Progenitor cell of endocrine pancreas (in vitro differentiated cells): ENCODE measurements at regions not wholly inside any gene's neighbourhood (a gene's known extent, or its start where the extent isn't known, plus 50 kb on each side); places are given as distances from the start of the nearest gene placed in this dataset.

Experiments used
- DNase-seq: peaks from one replicate; pipeline ENCODE4 v3.0.0; 2021; ENCODE audit warnings: low spot score; ENCODE audit not compliant: unreplicated experiment
- H3K27ac Mint-ChIP-seq: 2 replicates; pipeline ENCODE4 v1.8.0; 2021; ENCODE audit warnings: mild to moderate bottlenecking, moderate library complexity, mixed read lengths
- H3K27me3 Mint-ChIP-seq: 2 replicates; pipeline ENCODE4 v1.8.0; 2021; ENCODE audit warnings: mixed read lengths
- H3K36me3 Mint-ChIP-seq: 2 replicates; pipeline ENCODE4 v1.8.0; 2022; ENCODE audit warnings: mixed read lengths; ENCODE audit not compliant: insufficient read depth
- H3K4me1 Mint-ChIP-seq: 2 replicates; pipeline ENCODE4 v1.8.0; 2021; ENCODE audit warnings: low read depth, mixed read lengths
- H3K4me3 Mint-ChIP-seq: 2 replicates; pipeline ENCODE4 v1.8.0; 2021; ENCODE audit warnings: low read depth, mild to moderate bottlenecking, moderate library complexity, mixed read lengths
- H3K9me3 Mint-ChIP-seq: 2 replicates; pipeline ENCODE4 v1.8.0; 2021; ENCODE audit warnings: low read depth, mixed read lengths
- TF ChIP-seq, protein P1 (sequence below): fragments of 200-600 bp; sonication (generic); IDR thresholded peaks from one replicate; pipeline ENCODE4 v1.5.0; 2021; ENCODE audit warnings: antibody characterized with exemption, mild to moderate bottlenecking; ENCODE audit not compliant: unreplicated experiment

DNA sequence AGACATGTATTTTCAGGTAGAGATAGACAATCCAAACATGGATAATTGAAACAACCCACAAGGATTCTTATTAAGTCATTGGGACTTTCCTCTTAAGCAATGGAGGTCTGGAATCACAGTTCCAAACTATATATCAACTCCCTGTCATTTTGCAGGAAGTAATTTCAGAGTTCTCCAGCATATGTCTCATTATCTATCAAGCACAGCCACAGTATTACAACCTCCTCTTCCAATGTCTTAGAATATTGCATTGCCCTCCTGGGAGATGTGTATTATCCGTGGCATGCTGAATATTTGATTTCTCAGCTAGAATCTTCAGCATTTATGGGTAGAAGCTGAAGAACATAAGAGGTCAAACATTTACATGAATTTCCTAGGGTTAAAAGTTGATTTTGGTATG lies 1255.8 kb downstream of the SORCS1 start:
- Mint-ChIP-seq H3K27me3 (no peaks in the 10 kb centered on the region), H3K4me1 (peaks cover 2% of the 10 kb centered on the region), H3K36me3 (no peaks in the 10 kb centered on the region), H3K9me3 (no peaks in the 10 kb centered on the region), H3K27ac (no peak overlapping the region), H3K4me3 (no peak overlapping the region)
- DNase-seq = no peak
- TF ChIP-seq, protein P1, sequence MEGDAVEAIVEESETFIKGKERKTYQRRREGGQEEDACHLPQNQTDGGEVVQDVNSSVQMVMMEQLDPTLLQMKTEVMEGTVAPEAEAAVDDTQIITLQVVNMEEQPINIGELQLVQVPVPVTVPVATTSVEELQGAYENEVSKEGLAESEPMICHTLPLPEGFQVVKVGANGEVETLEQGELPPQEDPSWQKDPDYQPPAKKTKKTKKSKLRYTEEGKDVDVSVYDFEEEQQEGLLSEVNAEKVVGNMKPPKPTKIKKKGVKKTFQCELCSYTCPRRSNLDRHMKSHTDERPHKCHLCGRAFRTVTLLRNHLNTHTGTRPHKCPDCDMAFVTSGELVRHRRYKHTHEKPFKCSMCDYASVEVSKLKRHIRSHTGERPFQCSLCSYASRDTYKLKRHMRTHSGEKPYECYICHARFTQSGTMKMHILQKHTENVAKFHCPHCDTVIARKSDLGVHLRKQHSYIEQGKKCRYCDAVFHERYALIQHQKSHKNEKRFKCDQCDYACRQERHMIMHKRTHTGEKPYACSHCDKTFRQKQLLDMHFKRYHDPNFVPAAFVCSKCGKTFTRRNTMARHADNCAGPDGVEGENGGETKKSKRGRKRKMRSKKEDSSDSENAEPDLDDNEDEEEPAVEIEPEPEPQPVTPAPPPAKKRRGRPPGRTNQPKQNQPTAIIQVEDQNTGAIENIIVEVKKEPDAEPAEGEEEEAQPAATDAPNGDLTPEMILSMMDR = no peak

DNA sequence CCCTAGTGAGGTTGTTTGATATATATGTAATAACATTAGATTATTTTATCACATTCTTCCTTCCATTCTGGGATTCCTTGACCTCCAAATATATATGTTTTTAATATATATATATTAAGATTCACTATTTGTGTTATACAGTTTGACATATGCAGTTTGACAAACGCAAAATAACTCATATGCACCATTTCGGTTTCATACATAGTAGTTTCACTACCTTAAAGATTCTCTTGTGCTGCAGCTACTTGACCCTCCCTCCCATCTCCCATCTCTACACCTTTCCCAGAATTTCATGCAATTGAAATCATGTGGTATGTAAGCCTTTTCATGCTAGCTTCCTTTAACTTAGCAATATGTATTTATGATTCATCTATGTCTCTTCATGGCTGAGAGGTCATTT lies 1244.4 kb downstream of the SORCS3 start:
- H3K27me3 Mint-ChIP-seq = no peaks in the 10 kb centered on the region
- H3K9me3 Mint-ChIP-seq = no peaks in the 10 kb centered on the region
- H3K4me3 Mint-ChIP-seq = no peak overlapping the region
- H3K27ac Mint-ChIP-seq = no peak overlapping the region
- H3K36me3 Mint-ChIP-seq = no peaks in the 10 kb centered on the region
- no peak for DNase-seq
- TF ChIP-seq, protein P1 = no peak
- no peaks in the 10 kb centered on the region for H3K4me1 Mint-ChIP-seq

DNA sequence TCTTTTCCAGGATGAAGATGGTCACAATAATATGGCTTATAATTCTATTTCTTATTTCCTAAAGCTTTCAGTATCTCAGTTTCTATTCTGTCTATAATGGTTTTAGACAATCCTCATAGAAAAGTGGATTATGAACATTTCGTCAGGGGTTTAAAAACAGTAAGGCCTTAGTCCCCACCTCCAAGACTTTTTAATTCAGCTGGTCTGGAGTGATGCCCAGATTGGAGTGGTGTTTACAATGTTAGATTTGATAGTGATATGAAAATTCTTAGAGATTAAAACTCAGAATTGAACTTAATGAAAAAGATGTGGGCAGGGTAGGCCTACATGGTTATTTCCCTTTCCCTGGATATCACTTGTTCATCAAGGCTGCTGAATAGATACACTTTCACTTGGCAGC lies 1238.3 kb downstream of the SORCS3 start:
- H3K4me1 Mint-ChIP-seq = no peaks in the 10 kb centered on the region
- no peak overlapping the region for H3K4me3 Mint-ChIP-seq
- DNase-seq = no peak
- TF ChIP-seq, protein P1 = no peak
- no peaks in the 10 kb centered on the region for H3K27me3 Mint-ChIP-seq
- H3K36me3 Mint-ChIP-seq = no peaks in the 10 kb centered on the region
- H3K9me3 Mint-ChIP-seq = no peaks in the 10 kb centered on the region
- H3K27ac Mint-ChIP-seq = no peak overlapping the region

DNA sequence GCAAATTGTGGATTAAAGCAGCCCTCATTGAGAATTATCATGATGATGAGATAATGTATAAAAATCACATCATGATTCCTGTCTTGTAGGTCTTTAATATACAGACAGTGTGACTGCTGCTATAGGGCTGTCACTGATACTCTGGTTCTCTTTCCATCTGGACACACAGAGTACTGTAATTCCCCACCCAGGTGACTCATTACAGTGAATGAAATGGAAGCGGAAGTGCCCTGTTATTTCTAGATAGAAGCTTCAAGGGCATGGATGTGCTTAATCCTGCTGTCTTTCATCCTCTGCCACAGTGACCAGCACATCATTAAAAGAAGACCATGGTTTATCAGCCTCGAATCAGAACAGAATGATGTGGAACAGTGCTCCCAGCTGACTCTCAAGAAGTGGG lies 1234.0 kb downstream of the SORCS3 start:
- no peak for DNase-seq
- Mint-ChIP-seq H3K9me3 (peaks cover 18% of the 10 kb centered on the region), H3K36me3 (no peaks in the 10 kb centered on the region), H3K27me3 (no peaks in the 10 kb centered on the region), H3K4me3 (no peak overlapping the region), H3K27ac (no peak overlapping the region), H3K4me1 (no peaks in the 10 kb centered on the region)
- TF ChIP-seq, protein P1 = no peak

DNA sequence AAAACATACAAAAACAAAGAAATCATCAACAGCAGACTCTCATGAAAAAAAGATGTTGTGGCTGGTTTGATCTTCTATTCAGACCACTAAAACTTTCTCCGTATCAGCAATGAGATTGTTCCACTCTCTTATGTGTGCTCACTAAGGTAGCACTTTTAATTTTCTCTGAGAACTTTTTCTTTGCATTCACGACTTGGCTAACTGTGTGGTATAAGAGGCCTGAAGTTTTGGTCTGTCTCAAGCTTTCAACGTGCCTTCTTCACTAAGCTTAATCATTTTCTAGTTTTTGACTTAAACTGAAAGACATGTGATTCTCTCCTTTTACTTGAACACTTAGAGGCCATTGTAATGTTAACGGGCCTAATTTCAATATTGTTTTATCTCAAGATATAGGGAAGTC lies 1231.6 kb downstream of the SORCS3 start:
- Mint-ChIP-seq H3K27ac (no peak overlapping the region), H3K4me3 (no peak overlapping the region), H3K9me3 (peaks cover 18% of the 10 kb centered on the region), H3K27me3 (no peaks in the 10 kb centered on the region), H3K4me1 (no peaks in the 10 kb centered on the region), H3K36me3 (no peaks in the 10 kb centered on the region)
- TF ChIP-seq, protein P1 = no peak
- DNase-seq = no peak
